H9 (cell line): ENCODE measurements at regions not wholly inside any gene's neighbourhood (a gene's known extent, or its start where the extent isn't known, plus 50 kb on each side); places are given as distances from the start of the nearest gene placed in this dataset.

ENCODE experiments used
- DNase-seq: peaks from one replicate; pipeline ENCODE4 v3.0.0-alpha.2; 2017
- H2AFZ ChIP-seq: one replicate; pipeline ENCODE4 v1.6.1; 2013; ENCODE audit warnings: mild to moderate bottlenecking, low read length, control low read depth, moderate library complexity
- H2AK5ac ChIP-seq: 2 replicates; pipeline ENCODE4 v1.6.1; 2013; ENCODE audit warnings: low read length, control low read depth, mixed read lengths; ENCODE audit not compliant: insufficient read length
- H2BK120ac ChIP-seq: one replicate; pipeline ENCODE4 v1.6.1; 2013; ENCODE audit warnings: low read depth, mild to moderate bottlenecking, low read length, control low read depth, inconsistent platforms; ENCODE audit not compliant: poor library complexity, severe bottlenecking
- H2BK12ac ChIP-seq: 2 replicates; pipeline ENCODE4 v1.6.1; 2013; ENCODE audit warnings: low read length, control low read depth, mixed read lengths, low read depth; ENCODE audit not compliant: insufficient read length
- H2BK15ac ChIP-seq: 2 replicates; pipeline ENCODE4 v1.6.1; 2013; ENCODE audit warnings: low read depth, low read length, control low read depth
- H2BK20ac ChIP-seq: one replicate; pipeline ENCODE4 v1.6.1; 2013; ENCODE audit warnings: low read depth, mild to moderate bottlenecking, low read length, control low read depth, inconsistent platforms; ENCODE audit not compliant: poor library complexity, severe bottlenecking
- H2BK5ac ChIP-seq: 2 replicates; pipeline ENCODE4 v1.6.1; 2013; ENCODE audit warnings: low read length, control low read depth, mixed read lengths; ENCODE audit not compliant: insufficient read length
- H3K14ac ChIP-seq: 2 replicates; pipeline ENCODE4 v1.6.1; 2013; ENCODE audit warnings: low read length, control low read depth; ENCODE audit not compliant: insufficient read depth
- H3K18ac ChIP-seq: 2 replicates; pipeline ENCODE4 v1.6.1; 2013; ENCODE audit warnings: low read depth, mild to moderate bottlenecking, mixed read lengths, low read length, control low read depth; ENCODE audit not compliant: insufficient read length
- H3K23ac ChIP-seq: 2 replicates; pipeline ENCODE4 v1.6.1; 2013; ENCODE audit warnings: low read length, control low read depth, mixed read lengths, low read depth; ENCODE audit not compliant: insufficient read length
- H3K23me2 ChIP-seq: 2 replicates; pipeline ENCODE4 v1.6.1; 2013; ENCODE audit warnings: low read depth, mild to moderate bottlenecking, mixed read lengths, low read length, control low read depth; ENCODE audit not compliant: insufficient read length, poor library complexity, severe bottlenecking
- H3K27ac ChIP-seq: 2 replicates; pipeline ENCODE4 v1.5.1; 2013; ENCODE audit warnings: low read length, control low read depth, mixed read lengths, low read depth; ENCODE audit not compliant: insufficient read length
- H3K27me3 ChIP-seq: 2 replicates; pipeline ENCODE4 v1.6.1; 2013; ENCODE audit warnings: low read length, control low read depth, inconsistent platforms; ENCODE audit not compliant: insufficient read depth
- H3K4ac ChIP-seq: 2 replicates; pipeline ENCODE4 v1.6.1; 2013; ENCODE audit warnings: low read depth, mild to moderate bottlenecking, control low read depth, inconsistent platforms, low read length, moderate library complexity
- H3K4me1 ChIP-seq: 2 replicates; pipeline ENCODE4 v1.6.1; 2013; ENCODE audit warnings: low read length, control low read depth, inconsistent platforms; ENCODE audit not compliant: insufficient read depth
- H3K4me2 ChIP-seq: 2 replicates; pipeline ENCODE4 v1.6.1; 2013; ENCODE audit warnings: low read length, control low read depth, mixed read lengths; ENCODE audit not compliant: insufficient read length, insufficient read depth
- H3K56ac ChIP-seq: 2 replicates; pipeline ENCODE4 v1.6.1; 2013; ENCODE audit warnings: low read depth, mild to moderate bottlenecking, mixed read lengths, low read length, control low read depth; ENCODE audit not compliant: insufficient read length
- H3K79me1 ChIP-seq: 2 replicates; pipeline ENCODE4 v1.6.1; 2013; ENCODE audit warnings: low read depth, mild to moderate bottlenecking, moderate library complexity, low read length, control low read depth, inconsistent platforms; ENCODE audit not compliant: insufficient read depth, poor library complexity, severe bottlenecking
- H3K79me2 ChIP-seq: 2 replicates; pipeline ENCODE4 v1.6.1; 2013; ENCODE audit warnings: low read length, control low read depth, inconsistent platforms; ENCODE audit not compliant: insufficient read depth
- H3K9ac ChIP-seq: 2 replicates; pipeline ENCODE4 v1.6.1; 2013; ENCODE audit warnings: low read length, control low read depth, mixed read lengths; ENCODE audit not compliant: insufficient read length; ENCODE audit errors: extremely low read depth
- H3K9me3 ChIP-seq: one replicate; pipeline ENCODE4 v1.6.1; 2013; ENCODE audit warnings: low read depth, low read length, inconsistent platforms; ENCODE audit not compliant: control insufficient read depth
- H3T11ph ChIP-seq: one replicate; pipeline ENCODE4 v1.6.1; 2013; ENCODE audit warnings: mild to moderate bottlenecking, low read length, control low read depth, inconsistent platforms
- H4K20me1 ChIP-seq: one replicate; pipeline ENCODE4 v1.6.1; 2013; ENCODE audit not compliant: control insufficient read depth, insufficient read length, insufficient read depth
- H4K5ac ChIP-seq: 2 replicates; pipeline ENCODE4 v1.6.1; 2013; ENCODE audit warnings: low read depth, mild to moderate bottlenecking, mixed read lengths, low read length, control low read depth; ENCODE audit not compliant: insufficient read length
- H4K8ac ChIP-seq: replicated peaks from 2 replicates; pipeline ENCODE4 v1.6.1; 2013; ENCODE audit warnings: low read length, control low read depth, mixed read lengths, low read depth; ENCODE audit not compliant: insufficient read length
- H4K91ac ChIP-seq: 2 replicates; pipeline ENCODE4 v1.6.1; 2013; ENCODE audit warnings: low read depth, mild to moderate bottlenecking, moderate library complexity, mixed read lengths, low read length, control low read depth; ENCODE audit not compliant: insufficient read length
- H3K27ac Mint-ChIP-seq, 3 experiments: 2 replicates in 2 of 3; 3 replicates in 1 of 3; pipeline ENCODE4 v1.8.0; 2020 to 2021; ENCODE audit warnings: mixed read lengths in 3 of 3, mild to moderate bottlenecking in 1 of 3, moderate library complexity in 1 of 3
- H3K27me3 Mint-ChIP-seq: 2 replicates; pipeline ENCODE4 v1.8.0; 2021; ENCODE audit warnings: low read depth, mild to moderate bottlenecking, moderate library complexity, mixed read lengths
- H3K36me3 Mint-ChIP-seq, 3 experiments: 2 replicates in 2 of 3; 3 replicates in 1 of 3; pipeline ENCODE4 v1.8.0; 2020 to 2021; ENCODE audit warnings: low read depth in 3 of 3, mixed read lengths in 3 of 3; ENCODE audit not compliant: insufficient read depth in 1 of 3
- H3K4me1 Mint-ChIP-seq, 2 experiments: 2 replicates each; pipeline ENCODE4 v1.8.0; 2020; ENCODE audit warnings: mixed read lengths in 2 of 2
- H3K4me3 Mint-ChIP-seq, 2 experiments: 2 replicates in 1 of 2; 3 replicates in 1 of 2; pipeline ENCODE4 v1.8.0; 2020 to 2021; ENCODE audit warnings: mild to moderate bottlenecking in 2 of 2, mixed read lengths in 2 of 2, moderate library complexity in 1 of 2
- H3K9me3 Mint-ChIP-seq, 2 experiments: 2 replicates in 1 of 2; 3 replicates in 1 of 2; pipeline ENCODE4 v1.8.0; 2020; ENCODE audit warnings: mild to moderate bottlenecking in 2 of 2, mixed read lengths in 2 of 2, moderate library complexity in 1 of 2
- CTCF ChIP-seq: fragments of 200-600 bp; sonication (generic); conservative IDR thresholded peaks from 3 replicates; pipeline ENCODE4 v1.8.0; 2021; ENCODE audit warnings: antibody characterized with exemption, mild to moderate bottlenecking
- WGBS: extraction: QIAGEN DNeasy Blood & Tissue Kit; methylation state at CpG from one replicate; pipeline ENCODE4 v1.1.7; 2013; ENCODE audit warnings: missing lambda C conversion rate, low lambda C conversion rate, mixed read lengths; ENCODE audit not compliant: insufficient read length; ENCODE audit errors: extremely low coverage; 5-methylcytosine and 5-hydroxymethylcytosine counted together

DNA sequence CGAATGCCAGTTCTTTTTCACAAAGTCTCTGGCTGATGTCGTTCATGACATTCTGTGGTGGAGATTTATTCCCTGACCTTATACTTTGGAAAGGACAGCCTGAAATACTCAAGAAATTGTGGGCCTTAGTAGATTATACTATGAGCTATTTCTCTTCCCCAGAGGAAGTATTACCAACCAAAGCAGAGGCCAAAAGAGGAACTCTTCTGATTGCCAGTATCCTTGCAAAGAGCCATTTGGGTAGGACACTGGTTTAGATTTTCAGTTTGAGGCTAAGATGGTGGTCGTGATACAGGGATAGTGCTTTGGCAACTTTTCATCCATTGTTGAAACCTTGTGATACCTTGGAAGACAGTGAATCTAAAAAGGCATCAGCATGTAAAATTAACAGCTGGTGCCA is 327.3 kb downstream of the HACE1 start:
- H3K9me3 ChIP-seq, result no peaks in the 10 kb centered on the region
- no peak overlapping the region for H2AK5ac ChIP-seq
- no peaks in the 10 kb centered on the region for H3K27me3 ChIP-seq
- no peak overlapping the region for H3K4me2 ChIP-seq
- no peak overlapping the region for H4K91ac ChIP-seq
- no peaks in the 10 kb centered on the region for H4K20me1 ChIP-seq
- H3K23me2 ChIP-seq, result no peaks in the 10 kb centered on the region
- no peak overlapping the region for H3K27ac ChIP-seq
- no peak overlapping the region for H3K23ac ChIP-seq
- Mint-ChIP-seq H3K27ac (no peak overlapping the region), H3K9me3 (no peaks in the 10 kb centered on the region), H3K4me1 (peaks cover 8 to 9% of the 10 kb centered on the region in 2 experiments), H3K4me3 (no peak overlapping the region), H3K27me3 (no peaks in the 10 kb centered on the region), H3K36me3 (no peaks in the 10 kb centered on the region)
- H3K18ac ChIP-seq, result no peak overlapping the region
- H3K14ac ChIP-seq, result no peak overlapping the region
- no peak overlapping the region for H2AFZ ChIP-seq
- no peak overlapping the region for H3K4ac ChIP-seq
- no peak overlapping the region for H3K56ac ChIP-seq
- no peak overlapping the region for H2BK5ac ChIP-seq
- no CpG with 5 or more reads among the region's 3 CpGs for WGBS
- DNase-seq, result no peak
- H2BK15ac ChIP-seq, result no peak overlapping the region
- no peak overlapping the region for H3T11ph ChIP-seq
- no peaks in the 10 kb centered on the region for H3K79me1 ChIP-seq
- H3K79me2 ChIP-seq, result no peaks in the 10 kb centered on the region
- H4K5ac ChIP-seq, result no peak overlapping the region
- no peak overlapping the region for H2BK120ac ChIP-seq
- H4K8ac ChIP-seq, result no peak overlapping the region
- H2BK20ac ChIP-seq, result no peak overlapping the region
- no peaks in the 10 kb centered on the region for H3K4me1 ChIP-seq
- no peak overlapping the region for H3K9ac ChIP-seq
- TF ChIP-seq CTCF, result no peak
- H2BK12ac ChIP-seq, result no peak overlapping the region
